HCT116 (cell line): ENCODE measurements at regions not wholly inside any gene's neighbourhood (a gene's known extent, or its start where the extent isn't known, plus 50 kb on each side); places are given as distances from the start of the nearest gene placed in this dataset.
"Not testable (repeated sequence)": the region's sequence is repeated elsewhere in the genome, so short reads cannot be mapped to it uniquely, and the experiment has no call there.

Experiments used
- ATAC-seq: fragments of 200-7000 bp; cut with Tn5 transposase; 2 replicates; pipeline ENCODE4 v1.9.1; 2020; ENCODE audit warnings: mild to moderate bottlenecking, moderate library complexity
- BruUV-seq: library from RNA; stranded (reverse); fragments of 400-500 nt; replicated peaks from 2 replicates; lab custom pipeline; 2021; lab: Mats Ljungman, UMichigan
- CTCF ChIA-PET: fragments of 300-600 bp; sonication (Branson Sonifier 250); formaldehyde crosslinking; loops from one replicate; lab custom pipeline; 2021; ENCODE audit warnings: antibody characterized with exemption; lab: Charles Lee
- POLR2A ChIA-PET: fragments of 300-600, 350-600 bp; sonication (Branson Sonifier 250); formaldehyde crosslinking; loops from one replicate; lab custom pipeline; 2021; ENCODE audit warnings: antibody characterized with exemption; lab: Charles Lee
- RAD21 ChIA-PET, 2 experiments: fragments of 300-600 bp; sonication (Branson Sonifier 250); formaldehyde crosslinking; loops; one replicate each; lab custom pipeline; 2023; ENCODE audit warnings: low total read pairs in 2 of 2; ENCODE audit not compliant: uncharacterized antibody in 2 of 2, unreplicated experiment in 2 of 2, low non-redundant PET in 1 of 2; lab: Charles Lee
- DNase-seq: peaks from one replicate; pipeline ENCODE4 v3.0.0-alpha.2; 2010; ENCODE audit warnings: low read depth, low spot score
- H2AFZ ChIP-seq: fragments of 200-600 bp; shearing (Covaris generic), sonication (generic); 2 replicates; pipeline ENCODE4 v1.6.1; 2017; ENCODE audit warnings: low read depth, mixed run types, mixed read lengths, antibody characterized with exemption, low read length; ENCODE audit not compliant: poor library complexity, severe bottlenecking
- H3K27ac ChIP-seq: 2 replicates; pipeline ENCODE4 v1.5.1; 2012; ENCODE audit warnings: low read depth, low read length
- H3K27me3 ChIP-seq: fragments of 200-600 bp; sonication (generic); 2 replicates; pipeline ENCODE4 v1.6.1; 2016; ENCODE audit warnings: mixed run types, low read length, mixed read lengths; ENCODE audit not compliant: insufficient read depth
- H3K36me3 ChIP-seq, 2 experiments: fragments of 200-500 bp in 1 of 2; fragments of 200-600 bp in 1 of 2; sonication (Bioruptor generic) in 1 of 2; sonication (generic) in 1 of 2; 2 replicates each; pipeline versions ENCODE4 v1.5.1 to v1.6.1; 2014 to 2016; ENCODE audit warnings: low read length in 2 of 2, inconsistent platforms in 1 of 2, mixed read lengths in 1 of 2, mixed run types in 1 of 2; ENCODE audit not compliant: insufficient read depth in 2 of 2, control insufficient read depth in 1 of 2
- H3K4me1 ChIP-seq, 2 experiments: fragments of 200-600 bp in 1 of 2; sonication (generic) in 1 of 2; 2 replicates each; pipeline versions ENCODE4 v1.5.1 to v1.6.1; 2012 to 2017; ENCODE audit warnings: low read length in 2 of 2, inconsistent platforms in 1 of 2, mild to moderate bottlenecking in 1 of 2, mixed read lengths in 1 of 2, mixed run types in 1 of 2, moderate library complexity in 1 of 2; ENCODE audit not compliant: insufficient read depth in 2 of 2, control insufficient read depth in 1 of 2
- H3K4me2 ChIP-seq: fragments of 200-600 bp; sonication (generic); 2 replicates; pipeline ENCODE4 v1.6.1; 2017; ENCODE audit warnings: mixed run types, low read length, mixed read lengths
- H3K4me3 ChIP-seq, 2 experiments: fragments of 200-600 bp in 1 of 2; sonication (generic) in 1 of 2; replicated peaks in 1 of 2; 2 replicates each; pipeline ENCODE4 v1.5.1; 2011 to 2016; ENCODE audit warnings: low read length in 2 of 2, control low read depth in 1 of 2, low read depth in 1 of 2, mild to moderate bottlenecking in 1 of 2, mixed read lengths in 1 of 2, mixed run types in 1 of 2
- H3K79me2 ChIP-seq: fragments of 200-600 bp; sonication (generic); 2 replicates; pipeline ENCODE4 v1.6.1; 2017; ENCODE audit warnings: mild to moderate bottlenecking, mixed run types, low read length, moderate library complexity, mixed read lengths; ENCODE audit not compliant: insufficient read depth
- H3K9ac ChIP-seq: fragments of 200-600 bp; sonication (generic); 2 replicates; pipeline ENCODE4 v1.6.1; 2016; ENCODE audit warnings: low read length, mixed read lengths
- H3K9me2 ChIP-seq: fragments of 200-600 bp; sonication (generic), shearing (Covaris generic); 2 replicates; pipeline ENCODE4 v1.6.1; 2017; ENCODE audit warnings: mixed run types, mild to moderate bottlenecking, moderate library complexity; ENCODE audit not compliant: insufficient read depth
- H3K9me3 ChIP-seq, 2 experiments: fragments of 200-500 bp in 1 of 2; fragments of 200-600 bp in 1 of 2; sonication (Bioruptor generic) in 1 of 2; sonication (generic) in 1 of 2; 2 replicates each; pipeline ENCODE4 v1.6.1; 2014 to 2017; ENCODE audit warnings: low read length in 2 of 2, mixed read lengths in 2 of 2, inconsistent platforms in 1 of 2, low read depth in 1 of 2, mild to moderate bottlenecking in 1 of 2, mixed run types in 1 of 2, moderate library complexity in 1 of 2; ENCODE audit not compliant: control insufficient read depth in 1 of 2, insufficient read depth in 1 of 2
- H4K20me1 ChIP-seq: fragments of 200-600 bp; sonication (generic), shearing (Covaris generic); 2 replicates; pipeline ENCODE4 v1.6.1; 2017; ENCODE audit warnings: mixed run types, mild to moderate bottlenecking, moderate library complexity; ENCODE audit not compliant: insufficient read depth
- intact Hi-C: fragments of 100-400 bp; cut with micrococcal nuclease; formaldehyde crosslinking; loops from 2 replicates; pipeline ENCODE4 v1.10.0; 2022

DNA sequence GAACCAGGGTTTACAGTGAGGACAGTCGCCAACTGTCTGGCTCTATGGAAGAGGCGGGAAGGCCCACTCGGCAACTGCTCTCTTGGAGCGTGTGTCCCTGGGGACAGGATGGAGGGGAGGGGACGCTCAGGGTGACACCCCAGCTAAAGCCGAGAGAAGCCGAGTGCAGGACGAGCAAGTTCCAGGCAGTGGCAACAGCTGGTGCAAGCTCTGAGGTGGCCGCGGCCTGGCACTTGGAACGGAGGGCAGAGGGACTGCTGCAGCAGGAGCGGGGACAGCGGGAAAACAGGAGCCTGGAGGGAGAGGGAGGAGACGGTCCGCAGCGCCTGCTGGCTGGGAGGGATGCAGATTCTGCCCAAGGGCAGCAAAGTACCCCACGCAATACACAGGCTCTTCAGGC, 113.8 kb upstream of the CCZ1B start:
- BruUV-seq, H3K36me3 ChIP-seq, H3K4me1 ChIP-seq, H2AFZ ChIP-seq, H3K9me2 ChIP-seq, H3K79me2 ChIP-seq, RAD21 ChIA-PET, DNase-seq, H3K27me3 ChIP-seq, H3K4me2 ChIP-seq, H4K20me1 ChIP-seq, POLR2A ChIA-PET, H3K27ac ChIP-seq, H3K9me3 ChIP-seq, H3K4me3 ChIP-seq, ATAC-seq, CTCF ChIA-PET, H3K9ac ChIP-seq: not testable (repeated sequence)
- intact Hi-C loops, result loop anchor here (10.0 kb wide), 1 partner anchor 425 kb away; no protein-coding TSS in a partner anchor

DNA sequence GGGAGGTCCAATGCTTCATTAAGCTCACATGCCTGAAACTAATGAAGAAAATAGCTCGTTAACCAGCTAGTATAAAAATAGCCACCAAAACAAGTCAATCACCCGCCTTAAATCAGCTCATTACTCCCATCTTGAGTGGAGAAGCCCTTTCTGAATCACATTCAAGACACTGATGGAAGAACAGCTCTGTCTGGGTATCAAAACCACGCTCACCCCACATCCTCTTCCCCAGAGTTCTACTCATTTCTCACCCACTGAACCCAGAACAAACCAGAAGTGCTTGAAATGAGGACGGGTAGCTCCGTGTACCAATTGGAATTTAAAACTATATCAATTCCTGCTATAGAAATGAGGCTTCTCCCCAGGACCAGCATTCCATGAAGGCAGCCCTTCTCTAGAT, 120.8 kb upstream of the CCZ1B start:
- H3K4me2 ChIP-seq, H2AFZ ChIP-seq, POLR2A ChIA-PET, H3K27ac ChIP-seq, H4K20me1 ChIP-seq, DNase-seq, RAD21 ChIA-PET, H3K36me3 ChIP-seq, H3K79me2 ChIP-seq, H3K4me1 ChIP-seq, ATAC-seq, H3K9me2 ChIP-seq, H3K27me3 ChIP-seq, H3K9ac ChIP-seq, H3K9me3 ChIP-seq, BruUV-seq, CTCF ChIA-PET, H3K4me3 ChIP-seq: not testable (repeated sequence)
- intact Hi-C loops, result loop anchor here (10.0 kb wide), 1 partner anchor 432 kb away; no protein-coding TSS in a partner anchor

- H2AFZ ChIP-seq, H3K4me1 ChIP-seq, DNase-seq, POLR2A ChIA-PET, H3K9me3 ChIP-seq, H3K79me2 ChIP-seq, ATAC-seq, intact Hi-C loops, H3K36me3 ChIP-seq, RAD21 ChIA-PET, H3K27me3 ChIP-seq, H3K4me2 ChIP-seq, H3K4me3 ChIP-seq, BruUV-seq, H3K9ac ChIP-seq, H3K27ac ChIP-seq, H4K20me1 ChIP-seq, H3K9me2 ChIP-seq: not testable (repeated sequence)
- CTCF ChIA-PET, result interaction anchor here (0.9 to 1.2 kb wide), 3 partner anchors 11 to 1346 kb away, joined by 3 to 5 read pairs (median 3); no protein-coding TSS in a partner anchor
Measured at GRCh38 chr7:6950231-6950630, 124.2 kb upstream of the CCZ1B start.

DNA sequence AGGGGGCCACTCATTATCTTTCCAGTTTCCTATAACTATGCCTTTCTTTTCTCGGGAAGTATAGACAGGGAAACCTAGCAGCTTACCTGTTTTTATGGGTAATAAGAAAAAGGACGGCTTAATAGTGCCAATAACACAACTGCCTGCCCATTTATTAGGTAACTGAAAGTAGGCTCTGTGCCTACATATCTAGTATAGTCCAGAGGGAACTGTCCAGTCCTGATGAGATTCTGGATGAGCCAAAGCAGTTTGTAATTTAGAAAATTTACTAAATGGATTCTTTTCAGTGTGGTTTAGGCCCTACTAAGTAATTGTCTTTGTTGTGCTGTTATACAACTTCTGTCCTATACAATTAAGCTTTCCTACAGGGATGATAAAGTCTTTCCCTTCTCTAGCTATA, 125.5 kb upstream of the CCZ1B start:
- H3K36me3 ChIP-seq, ATAC-seq, CTCF ChIA-PET, H3K9me2 ChIP-seq, H2AFZ ChIP-seq, H3K9ac ChIP-seq, H3K79me2 ChIP-seq, H3K9me3 ChIP-seq, H3K4me1 ChIP-seq, H3K4me3 ChIP-seq, H4K20me1 ChIP-seq, RAD21 ChIA-PET, H3K27me3 ChIP-seq, POLR2A ChIA-PET, BruUV-seq, H3K4me2 ChIP-seq, H3K27ac ChIP-seq, DNase-seq, intact Hi-C loops: not testable (repeated sequence)
